ENCODE measurements at regions not wholly inside any gene's neighbourhood (a gene's known extent, or its start where the extent isn't known, plus 50 kb on each side); places are given as distances from the start of the nearest gene placed in this dataset.

- TF ChIP-seq CTCF (IDR thresholded peaks at IDR 0.05; ENCODE audit: borderline replicate concordance, extremely low read depth, low read length, poor library complexity, severe bottlenecking) (no peak), EZH2 (IDR thresholded peaks at IDR 0.05; ENCODE audit: borderline replicate concordance, low read depth, low read length, severe bottlenecking) (no peak)
Observed at GRCh38 chr11:19372381-19372780, 131.6 kb upstream of the E2F8 start.
